ENCODE measurements at regions not wholly inside any gene's neighbourhood (a gene's known extent, or its start where the extent isn't known, plus 50 kb on each side); places are given as distances from the start of the nearest gene placed in this dataset.
A peak's percentile ranks its signal among the peaks of the same experiment; 100 is the strongest.

DNA sequence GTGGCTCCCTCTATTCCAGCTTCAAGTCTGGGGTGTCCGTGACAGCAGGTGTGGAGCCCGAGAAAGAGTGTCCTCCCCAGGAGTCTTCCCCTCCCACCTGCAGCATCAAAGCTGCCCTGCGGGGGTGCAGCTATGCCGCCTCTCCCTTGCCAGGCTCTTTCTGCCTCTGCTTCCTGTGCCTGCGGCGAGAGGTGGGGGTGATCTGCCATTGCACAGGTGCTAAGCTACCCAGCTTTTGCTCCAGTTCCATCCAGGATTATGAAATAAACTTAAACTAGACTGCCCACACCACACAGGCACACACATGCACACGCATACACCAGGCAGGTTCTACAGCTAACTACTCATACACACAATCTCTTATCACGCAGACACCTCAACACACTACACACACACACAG lies 104.7 kb upstream of the CLDN10 start:
- DNase-seq (ENCODE audit: low spot score), result peak; percentile 44

DNA sequence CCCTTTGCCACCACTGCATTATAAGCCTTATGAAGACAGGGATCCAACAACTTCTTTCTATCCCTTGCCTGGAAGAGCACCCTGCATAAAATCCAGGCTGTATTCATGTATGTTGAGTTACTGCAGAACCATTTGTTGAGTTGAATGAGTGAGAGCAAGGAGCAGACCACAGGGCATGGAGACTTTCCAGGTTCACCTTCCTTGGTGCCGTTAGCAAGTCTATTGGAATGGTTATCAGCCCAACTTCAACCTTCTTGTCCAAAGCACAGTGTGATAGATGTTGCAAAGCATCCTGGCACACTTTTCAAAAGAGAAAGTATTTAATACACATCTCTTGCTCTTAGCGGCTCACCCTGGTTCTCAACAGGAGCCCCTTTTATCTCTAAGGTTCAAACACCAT lies 100.9 kb upstream of the CLDN10 start:
- no peak for DNase-seq (ENCODE audit: low spot score)

DNA sequence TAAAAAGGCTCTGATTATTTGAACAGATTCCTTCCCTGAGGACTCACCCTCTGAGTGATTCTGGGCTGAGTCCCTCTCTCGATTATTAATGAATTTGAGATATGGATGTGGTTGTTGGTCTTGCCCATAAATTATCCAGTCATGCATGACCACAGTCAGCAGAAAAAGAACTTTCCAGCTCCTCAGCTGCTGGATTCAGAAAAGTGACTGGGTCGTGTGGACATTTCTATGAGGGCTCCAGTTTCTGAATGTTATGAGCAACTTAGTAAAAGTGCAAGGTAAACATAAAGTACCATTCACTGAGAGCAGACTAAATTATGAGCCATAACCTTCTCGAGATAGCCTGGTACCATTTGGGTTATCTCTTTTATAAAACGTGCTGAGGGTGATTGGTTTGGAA lies 100.1 kb upstream of the CLDN10 start:
- no peak for DNase-seq (ENCODE audit: low spot score)

DNA sequence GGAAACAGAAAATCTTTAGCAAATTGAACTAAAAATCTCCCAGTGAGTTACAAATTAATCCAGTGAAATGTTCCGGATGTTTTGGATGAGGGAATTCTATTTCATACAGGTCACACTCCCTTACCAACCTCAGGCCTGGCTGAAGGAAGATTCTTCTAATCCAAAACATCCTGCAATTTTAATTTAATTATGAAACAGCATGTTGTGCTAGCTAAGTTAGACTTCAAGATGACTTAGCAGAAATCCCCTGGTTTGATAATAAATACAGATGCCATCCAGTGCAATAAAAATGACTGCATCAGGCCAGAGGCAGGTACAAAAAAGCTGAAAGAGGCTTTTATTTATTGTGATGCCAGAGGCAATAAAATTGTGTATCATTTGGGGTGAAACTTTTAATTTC lies 96.7 kb upstream of the CLDN10 start:
- no peak for DNase-seq (ENCODE audit: low spot score)

DNA sequence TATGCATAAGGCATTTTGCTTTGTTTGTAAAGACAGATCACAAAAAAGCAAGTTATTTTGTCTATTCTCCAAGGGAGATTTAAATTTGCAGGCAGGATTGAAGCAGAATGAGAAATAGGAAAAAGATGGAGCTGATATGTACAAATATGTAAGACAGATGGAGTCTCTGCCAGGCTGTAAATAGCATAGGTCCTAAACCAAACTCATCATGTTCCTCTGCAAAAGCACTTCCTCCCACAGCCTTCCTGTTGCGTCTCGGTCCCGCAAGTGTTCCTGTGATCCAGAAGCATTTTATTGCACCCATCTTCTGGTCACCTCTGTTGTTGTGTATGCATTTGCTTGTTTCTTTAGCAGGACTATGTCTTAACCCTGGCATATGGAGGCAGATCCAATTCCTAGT lies 95.7 kb upstream of the CLDN10 start:
- no peak for DNase-seq (ENCODE audit: low spot score)

DNA sequence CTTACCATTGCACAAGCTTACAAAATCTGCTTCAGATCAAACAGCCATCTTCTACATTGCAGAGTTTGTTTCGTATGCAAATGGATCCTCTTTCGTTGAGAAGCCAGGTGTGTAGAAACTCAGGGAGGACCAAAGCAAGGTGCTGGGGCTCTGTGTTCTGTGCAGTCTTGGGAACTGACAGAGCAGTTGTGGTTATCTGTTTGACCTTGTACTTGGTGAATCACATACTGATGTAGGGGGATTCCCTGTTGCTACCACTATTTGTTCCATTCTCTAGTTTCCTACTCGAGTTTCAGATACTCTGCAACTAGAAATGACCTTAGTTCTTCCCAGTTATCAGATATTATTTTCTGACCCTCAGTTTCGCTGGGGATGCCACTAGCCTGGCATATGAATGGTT lies 95.2 kb upstream of the CLDN10 start:
- DNase-seq (ENCODE audit: low spot score), result no peak

DNA sequence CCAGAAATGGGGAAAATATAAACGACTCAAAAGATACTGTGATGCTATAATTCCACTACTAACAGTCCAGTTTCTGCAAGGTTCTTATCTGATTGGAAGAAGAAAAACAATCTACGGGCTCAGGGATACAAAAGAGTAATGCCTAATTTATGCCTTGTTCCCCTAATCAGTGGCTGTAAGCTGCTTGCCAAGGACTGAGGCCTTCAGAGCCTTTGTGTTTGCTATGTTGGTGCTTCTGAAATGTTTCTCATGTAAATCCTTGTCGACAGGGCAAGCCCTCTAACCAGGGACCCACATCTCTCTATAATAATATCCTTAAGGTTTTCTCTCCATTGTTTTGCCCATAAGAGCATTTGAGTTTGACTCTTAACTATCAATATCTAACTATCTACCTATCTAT lies 89.7 kb upstream of the CLDN10 start:
- no peak for DNase-seq (ENCODE audit: low spot score)

DNA sequence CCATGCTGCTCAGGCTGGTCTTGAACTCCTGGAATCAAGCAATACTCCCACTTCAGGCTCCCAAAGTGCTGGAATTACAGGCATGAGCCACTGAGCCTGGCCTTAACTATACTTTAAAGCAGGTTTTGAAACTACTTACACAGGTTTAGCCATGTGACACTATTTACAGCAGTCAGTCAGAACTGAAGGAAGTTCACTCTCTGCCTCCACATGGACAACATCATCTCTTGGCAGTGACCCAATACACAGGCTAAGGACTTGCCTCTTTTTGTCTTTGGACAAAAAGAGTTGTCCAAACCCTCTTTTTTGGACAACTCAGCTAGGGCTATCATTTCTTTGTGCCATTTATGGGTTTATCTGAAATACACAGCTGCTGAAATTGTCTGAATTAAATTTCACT lies 89.0 kb upstream of the CLDN10 start:
- DNase-seq (ENCODE audit: low spot score), result no peak

DNA sequence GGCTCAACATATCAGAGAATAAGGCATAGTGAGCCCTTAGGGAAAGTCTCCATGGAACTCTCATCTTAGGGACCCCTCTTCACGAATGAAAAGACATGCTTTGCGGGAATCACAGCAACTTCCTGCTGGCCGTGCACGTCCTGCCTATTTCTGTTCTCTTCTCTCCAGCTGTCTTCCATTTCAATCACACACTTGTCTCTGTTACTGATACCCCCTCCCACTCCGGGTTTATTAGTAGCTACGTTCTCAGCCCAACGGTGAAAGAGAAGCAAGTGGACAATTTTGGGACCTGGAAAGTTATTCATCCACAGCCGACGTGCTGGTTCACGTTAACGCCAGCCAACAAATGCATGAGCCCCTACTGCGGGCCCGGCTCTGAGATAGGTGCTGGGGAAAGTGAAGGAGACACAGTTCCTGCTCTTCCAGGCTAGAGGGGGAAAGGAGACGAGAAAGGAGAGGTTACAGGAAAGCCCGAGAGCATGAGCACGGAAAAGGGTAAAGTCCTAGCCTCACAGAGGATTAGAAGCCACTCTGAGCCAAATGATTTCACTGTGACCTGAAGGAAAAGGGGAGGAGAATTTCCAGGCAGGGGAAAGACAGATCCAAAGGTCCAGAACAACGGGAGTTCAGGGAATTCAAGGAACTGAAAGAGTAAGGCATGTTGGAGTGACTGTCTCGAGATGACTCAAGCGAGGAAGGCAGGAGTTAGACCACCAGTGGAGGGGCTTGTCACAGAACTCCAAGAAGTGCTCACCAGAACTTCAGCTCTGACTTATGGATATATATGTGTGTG lies 81.8 kb upstream of the CLDN10 start:
- no peak for DNase-seq (ENCODE audit: low spot score)

DNA sequence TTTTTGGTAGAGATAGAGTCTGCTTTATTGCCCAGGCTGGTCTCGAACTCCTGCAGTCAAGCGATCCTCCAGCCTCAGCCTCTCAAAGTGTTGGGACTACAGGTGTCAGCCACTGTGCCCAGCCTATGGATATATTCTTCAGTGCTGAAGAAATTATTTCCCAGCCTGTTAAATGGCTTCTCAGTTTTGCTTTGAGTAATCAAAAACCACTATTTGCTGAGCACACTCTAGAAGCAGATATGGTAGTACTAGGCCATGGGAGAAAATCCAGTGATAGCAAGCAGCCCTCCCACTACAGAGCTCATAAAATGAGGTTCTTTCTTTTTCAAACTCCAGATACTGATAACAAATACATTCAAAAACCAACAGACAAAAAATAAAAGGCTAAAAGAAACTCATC lies 80.6 kb upstream of the CLDN10 start:
- DNase-seq (ENCODE audit: low spot score), result no peak

DNA sequence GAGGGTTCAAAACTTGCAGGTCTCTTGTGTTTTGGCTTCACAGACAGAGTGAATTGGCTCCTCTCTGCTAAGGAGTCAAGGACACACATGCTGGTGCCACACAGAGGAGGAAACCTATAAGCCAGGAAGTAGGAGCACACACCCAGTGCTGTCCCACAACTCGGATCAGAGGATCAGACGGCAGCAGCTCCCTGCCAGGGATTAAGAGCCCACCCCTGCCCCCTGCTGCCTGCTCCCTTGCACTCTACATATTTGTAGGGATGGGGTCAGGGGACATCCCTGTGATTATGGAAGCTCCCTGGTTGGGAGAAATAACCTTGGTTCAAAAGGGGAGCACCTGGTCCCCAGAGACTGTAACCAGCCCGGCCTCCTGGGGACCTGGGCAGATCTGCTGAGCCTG lies 77.5 kb upstream of the CLDN10 start:
- DNase-seq (ENCODE audit: low spot score), result no peak

DNA sequence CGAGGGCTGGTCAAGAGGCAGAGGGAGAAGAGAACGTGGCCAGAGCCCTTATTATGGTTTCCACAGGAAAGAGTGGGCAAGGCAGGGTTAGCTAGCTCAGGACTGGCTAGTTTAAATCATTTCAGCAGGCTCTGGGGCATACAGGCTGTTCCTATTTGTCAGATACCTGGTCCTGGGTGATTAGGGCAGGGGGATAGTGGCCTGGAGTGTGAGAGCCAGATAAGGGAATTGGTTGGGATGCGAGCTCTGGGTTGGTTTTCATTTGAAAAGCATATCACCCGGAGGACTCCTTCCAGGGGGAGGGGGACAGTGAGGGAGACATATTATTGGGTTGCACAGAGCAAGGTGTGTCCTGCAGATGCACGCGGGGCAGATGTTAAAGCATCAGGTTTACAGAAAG lies 75.3 kb upstream of the CLDN10 start:
- DNase-seq (ENCODE audit: low spot score), result no peak

DNA sequence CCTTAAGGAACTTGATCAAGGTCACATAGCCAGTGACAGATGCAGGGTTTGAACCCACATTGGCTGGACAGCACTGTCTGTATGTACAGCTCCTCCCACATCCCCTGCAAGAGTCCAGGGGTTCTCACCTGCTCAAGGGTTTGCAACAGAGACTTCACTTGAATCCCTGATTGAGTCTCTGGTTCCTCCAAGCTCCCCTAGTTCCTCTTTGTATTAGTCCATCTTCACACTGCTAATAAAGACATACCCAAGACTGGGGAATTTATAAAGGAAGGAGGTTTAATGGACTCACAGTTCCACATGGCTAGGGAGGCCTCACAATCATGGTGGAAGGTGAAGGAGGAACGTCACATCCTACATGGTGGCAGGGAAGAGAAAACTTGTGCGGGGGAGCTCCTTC lies 72.8 kb upstream of the CLDN10 start:
- DNase-seq (ENCODE audit: low spot score), result no peak

DNA sequence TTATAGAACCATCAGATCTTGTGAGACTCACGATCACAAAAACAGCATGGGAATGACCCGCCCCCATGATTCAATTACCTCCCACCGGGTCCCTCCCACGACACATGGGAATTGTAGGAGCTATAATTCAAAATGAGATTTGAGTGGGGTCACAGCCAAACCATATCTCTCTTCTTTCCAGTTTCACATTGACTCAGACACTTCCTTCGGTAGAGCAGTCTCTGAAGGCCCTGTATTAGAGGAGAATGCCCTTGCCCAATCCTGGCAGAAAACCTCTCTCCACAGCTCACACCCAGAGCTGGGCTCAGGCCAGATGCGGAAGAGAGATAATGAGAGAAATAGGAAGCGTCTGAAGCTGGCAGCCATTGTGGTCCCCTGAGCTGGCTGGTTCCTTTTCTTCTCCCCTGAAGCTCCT lies 72.4 kb upstream of the CLDN10 start:
- peak; percentile 14 for DNase-seq (ENCODE audit: low spot score)

DNA sequence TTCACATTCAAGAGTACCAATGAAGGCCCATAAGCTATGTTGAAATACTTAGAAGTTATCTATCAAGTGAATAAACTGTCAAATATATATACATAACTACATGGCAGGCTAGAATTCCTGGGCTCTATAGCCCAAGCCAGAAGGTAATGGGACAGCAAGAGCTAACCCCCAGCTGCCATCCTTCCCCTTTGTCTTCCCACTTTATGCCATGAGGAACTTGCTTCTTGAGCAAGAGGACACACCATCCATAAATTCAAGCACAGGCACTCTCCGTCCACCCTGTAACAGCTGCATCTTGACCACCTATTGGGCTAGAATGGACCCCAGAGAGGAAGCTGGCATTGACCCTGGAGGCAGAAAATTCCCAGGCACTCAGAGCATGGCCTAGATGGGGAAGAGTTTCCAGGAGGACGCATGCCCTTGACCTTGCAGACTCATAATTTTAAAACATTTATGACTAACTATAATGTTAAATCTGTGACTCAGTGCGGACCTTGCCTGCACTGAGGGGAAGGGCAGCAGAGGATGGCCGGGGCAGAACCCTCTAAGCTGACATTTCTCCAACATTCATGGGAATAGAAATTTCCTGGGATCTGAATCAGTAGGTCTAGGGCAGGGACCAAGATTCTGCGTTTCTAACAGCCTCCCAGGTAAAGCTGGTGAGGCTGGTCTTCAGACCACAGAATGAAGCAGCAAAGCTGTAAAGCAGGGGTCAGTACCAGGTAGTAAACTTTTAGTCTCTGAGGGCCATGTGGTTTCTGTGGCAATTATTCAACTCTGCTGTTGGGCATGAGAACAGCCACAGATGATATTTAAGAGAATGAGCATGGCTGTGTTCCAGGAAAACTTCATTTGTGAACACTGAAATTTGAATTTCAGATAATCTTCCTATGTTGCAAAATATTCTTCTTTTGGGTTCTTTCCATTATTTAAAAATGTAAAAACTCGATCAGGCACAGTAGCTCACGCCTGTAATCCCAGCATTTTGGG lies 71.4 kb upstream of the CLDN10 start:
- DNase-seq (ENCODE audit: low spot score), result no peak

DNA sequence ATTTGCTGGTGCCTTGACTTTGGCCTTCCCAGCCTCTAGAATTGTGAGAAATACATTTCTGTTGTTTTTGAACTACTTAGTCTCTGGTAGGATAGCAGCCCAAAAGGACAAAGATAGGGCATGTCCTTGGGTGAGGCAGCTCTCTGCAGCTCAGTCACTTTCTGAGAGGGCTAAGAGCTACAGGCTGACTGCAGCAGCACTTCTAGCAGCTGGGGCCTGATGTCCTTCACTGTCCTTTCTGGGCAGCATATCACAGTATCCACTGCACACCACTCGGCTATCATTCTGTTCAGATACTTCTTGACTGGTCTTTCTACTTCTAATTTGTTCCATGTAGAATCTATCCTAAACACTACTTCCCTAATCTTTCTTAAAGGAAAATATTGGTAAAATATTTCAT lies 68.5 kb upstream of the CLDN10 start:
- no peak for DNase-seq (ENCODE audit: low spot score)

DNA sequence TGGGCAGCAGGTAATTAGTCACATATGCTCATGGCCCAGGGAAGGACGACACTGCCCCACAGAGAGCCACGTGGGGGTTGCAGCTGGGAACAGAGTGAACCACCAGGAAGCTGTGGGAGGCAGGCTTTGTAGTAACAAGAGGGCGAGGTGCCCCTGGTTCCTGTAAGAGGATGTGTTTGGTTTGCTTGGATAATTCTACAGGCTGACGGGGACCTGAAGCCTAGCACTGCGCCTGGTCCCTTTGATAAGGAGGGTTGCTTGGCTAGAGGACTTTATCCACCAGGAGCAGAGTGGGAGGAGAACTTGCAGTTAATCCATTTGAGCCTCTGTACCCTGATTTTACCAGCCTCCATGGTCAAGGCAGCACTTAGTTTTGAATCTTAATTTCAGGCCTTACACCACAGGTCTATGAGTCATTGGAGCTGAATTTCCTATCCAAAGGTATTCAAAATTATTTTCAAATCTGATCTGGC lies 67.4 kb upstream of the CLDN10 start:
- DNase-seq (ENCODE audit: low spot score), result no peak

DNA sequence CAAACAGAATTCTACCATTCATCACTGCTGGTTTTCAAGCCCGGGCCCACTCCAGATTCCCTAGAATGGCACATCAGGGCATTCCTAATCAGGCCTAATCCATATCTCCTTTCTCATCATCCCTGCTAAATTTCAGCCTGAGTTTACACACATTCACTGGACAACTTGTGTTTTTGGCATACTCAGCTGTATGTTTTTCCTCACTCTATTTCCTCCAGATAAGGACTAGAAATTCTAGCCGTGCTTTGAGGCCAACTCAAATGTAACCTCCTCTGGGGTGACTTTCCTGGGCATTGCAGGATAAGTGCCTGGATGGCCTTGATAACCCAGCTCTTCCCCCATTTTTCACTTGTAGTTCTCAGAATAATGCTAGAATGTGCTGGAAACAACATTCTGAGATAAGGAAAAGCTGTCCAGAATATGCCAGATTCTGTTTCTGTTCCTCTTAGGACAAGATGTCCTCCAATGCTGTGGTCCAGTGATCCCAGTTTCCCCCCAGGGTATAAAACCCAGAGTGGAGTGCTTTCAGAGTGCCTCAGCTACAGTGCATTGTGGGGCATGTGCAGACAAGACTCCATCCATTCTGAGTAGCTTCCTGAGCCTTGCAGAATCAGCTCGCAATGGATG lies 66.9 kb upstream of the CLDN10 start:
- no peak for DNase-seq (ENCODE audit: low spot score)

DNA sequence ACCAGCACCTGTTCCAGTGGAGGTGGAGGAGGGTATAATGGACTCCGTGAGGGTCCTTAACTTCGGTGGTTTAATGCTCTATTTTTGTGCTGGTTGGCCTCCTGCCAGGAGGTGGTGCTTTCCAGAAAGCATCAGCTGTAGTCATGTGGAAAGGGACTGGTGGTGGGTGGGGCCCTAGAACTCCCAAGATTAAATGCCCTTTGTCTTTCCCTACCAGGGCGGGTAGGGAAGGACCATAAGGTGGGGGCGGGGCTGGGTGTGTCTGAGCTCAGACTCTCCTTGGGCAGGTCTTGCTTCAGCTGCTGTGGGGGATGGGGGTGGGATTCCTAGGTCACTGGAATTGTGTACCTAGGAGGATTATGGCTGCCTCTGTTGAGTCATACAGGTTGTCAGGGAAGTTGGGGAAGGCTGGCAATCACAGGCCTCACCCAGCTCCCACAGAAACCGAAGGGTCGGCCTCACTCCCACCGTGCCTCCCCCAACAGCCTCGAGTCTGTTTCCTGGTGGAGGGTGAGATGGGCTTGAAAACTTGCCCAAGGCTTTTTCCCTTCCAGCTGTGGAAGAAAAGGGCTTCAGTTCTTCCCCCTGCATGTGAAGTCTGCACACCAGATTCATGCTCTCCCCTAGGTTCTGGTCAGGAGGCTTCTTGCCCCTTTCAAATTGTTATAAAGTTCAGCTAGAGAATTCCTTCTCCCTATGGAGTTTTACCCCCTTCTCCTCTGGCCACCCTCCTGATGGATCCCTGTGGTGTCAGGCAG lies 60.3 kb upstream of the CLDN10 start:
- DNase-seq (ENCODE audit: low spot score), result no peak

DNA sequence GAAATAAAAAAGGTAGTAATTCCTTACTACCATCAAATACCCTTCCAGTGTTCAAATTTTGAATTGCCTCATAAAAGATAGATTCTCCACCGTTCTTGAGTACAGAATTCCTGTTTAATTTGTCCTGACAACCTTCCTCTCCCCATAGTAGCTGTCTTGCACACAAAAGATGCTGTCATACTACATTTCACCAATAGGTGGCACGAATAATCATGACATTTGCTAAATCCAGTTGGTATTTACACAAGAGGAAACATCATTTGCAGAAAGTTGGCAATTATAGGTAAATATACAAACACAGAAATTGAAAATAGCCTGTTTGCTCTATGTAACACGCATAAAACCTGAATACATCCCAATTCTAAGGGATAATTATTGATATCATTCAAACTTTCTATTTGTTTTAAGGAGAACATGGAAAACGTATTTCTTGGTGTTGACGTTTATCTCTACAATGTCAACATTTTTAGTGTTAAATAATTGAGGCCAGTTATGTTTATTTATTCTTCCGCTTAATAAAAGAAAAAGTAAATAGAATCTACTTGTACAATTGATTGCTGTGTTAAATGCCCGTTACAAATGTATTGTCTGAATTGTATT lies 58.3 kb upstream of the CLDN10 start:
- DNase-seq (ENCODE audit: low spot score), result peak; percentile 22

DNA sequence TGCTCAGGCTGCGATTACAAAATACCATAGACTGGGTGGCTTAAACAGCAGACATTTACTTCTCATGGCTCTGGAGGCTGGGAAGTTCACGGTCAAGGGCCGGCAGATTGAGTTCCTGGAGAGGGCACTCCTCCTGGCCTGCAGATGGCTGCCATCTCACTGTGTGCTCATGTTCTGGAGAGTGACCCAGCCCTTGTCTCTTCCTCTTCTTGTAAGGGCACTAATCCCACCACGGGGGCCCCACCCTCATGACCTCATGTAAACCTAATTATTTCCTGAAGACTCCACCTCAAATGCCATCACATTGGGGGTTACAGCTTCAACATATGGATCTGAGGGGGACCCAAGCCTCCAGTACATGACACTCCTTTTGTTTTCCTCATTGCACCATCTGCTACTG lies 56.0 kb upstream of the CLDN10 start:
- no peak for DNase-seq (ENCODE audit: low spot score)
